ENCODE measurements at regions not wholly inside any gene's neighbourhood (a gene's known extent, or its start where the extent isn't known, plus 50 kb on each side); places are given as distances from the start of the nearest gene placed in this dataset.

GRCh38 chr3:72559385-72559784 is 288.9 kb downstream of the SHQ1 start:
- no peaks in the 10 kb centered on the region for H3K4me1 ChIP-seq (ENCODE audit: control insufficient read depth, insufficient read depth, low read length, poor library complexity, severe bottlenecking)
- no peaks in the 10 kb centered on the region for H3K27me3 ChIP-seq (replicated peaks; ENCODE audit: control insufficient read depth, insufficient read depth, low read length, poor library complexity, severe bottlenecking)
- no peaks in the 10 kb centered on the region for H3K36me3 ChIP-seq (ENCODE audit: control insufficient read depth, insufficient read depth, low read length)
- H3K4me3 ChIP-seq (ENCODE audit: insufficient read depth, low read depth, low read length, poor library complexity, severe bottlenecking): no peak overlapping the region
- DNase-seq: no peak
- no peak overlapping the region for H3K27ac ChIP-seq (ENCODE audit: insufficient read depth, low read length, poor library complexity, severe bottlenecking)
- no peaks in the 10 kb centered on the region for H3K9me3 ChIP-seq (ENCODE audit: control insufficient read depth, low read length)

- DNase-seq: no peak
- Histone ChIP-seq H3K27me3 (replicated peaks; ENCODE audit: control insufficient read depth, insufficient read depth, low read length, poor library complexity, severe bottlenecking) (no peaks in the 10 kb centered on the region), H3K27ac (ENCODE audit: insufficient read depth, low read length, poor library complexity, severe bottlenecking) (no peak overlapping the region), H3K36me3 (ENCODE audit: control insufficient read depth, insufficient read depth, low read length) (no peaks in the 10 kb centered on the region), H3K4me1 (ENCODE audit: control insufficient read depth, insufficient read depth, low read length, poor library complexity, severe bottlenecking) (no peaks in the 10 kb centered on the region), H3K9me3 (ENCODE audit: control insufficient read depth, low read length) (no peaks in the 10 kb centered on the region), H3K4me3 (ENCODE audit: insufficient read depth, low read depth, low read length, poor library complexity, severe bottlenecking) (no peak overlapping the region)
Measured at GRCh38 chr3:72558001-72558400, 290.2 kb downstream of the SHQ1 start.

- no peak for DNase-seq
- H3K36me3 ChIP-seq (ENCODE audit: control insufficient read depth, insufficient read depth, low read length): no peaks in the 10 kb centered on the region
- H3K4me3 ChIP-seq (ENCODE audit: insufficient read depth, low read depth, low read length, poor library complexity, severe bottlenecking): no peak overlapping the region
- H3K9me3 ChIP-seq (ENCODE audit: control insufficient read depth, low read length): no peaks in the 10 kb centered on the region
- no peak overlapping the region for H3K27ac ChIP-seq (ENCODE audit: insufficient read depth, low read length, poor library complexity, severe bottlenecking)
- no peaks in the 10 kb centered on the region for H3K27me3 ChIP-seq (replicated peaks; ENCODE audit: control insufficient read depth, insufficient read depth, low read length, poor library complexity, severe bottlenecking)
- no peaks in the 10 kb centered on the region for H3K4me1 ChIP-seq (ENCODE audit: control insufficient read depth, insufficient read depth, low read length, poor library complexity, severe bottlenecking)
Measured at GRCh38 chr3:72555714-72556113, 292.5 kb downstream of the SHQ1 start.

- no peak for DNase-seq
- H3K36me3 ChIP-seq (ENCODE audit: control insufficient read depth, insufficient read depth, low read length): no peaks in the 10 kb centered on the region
- no peaks in the 10 kb centered on the region for H3K4me1 ChIP-seq (ENCODE audit: control insufficient read depth, insufficient read depth, low read length, poor library complexity, severe bottlenecking)
- no peak overlapping the region for H3K4me3 ChIP-seq (ENCODE audit: insufficient read depth, low read depth, low read length, poor library complexity, severe bottlenecking)
- H3K27me3 ChIP-seq (replicated peaks; ENCODE audit: control insufficient read depth, insufficient read depth, low read length, poor library complexity, severe bottlenecking): no peaks in the 10 kb centered on the region
- H3K9me3 ChIP-seq (ENCODE audit: control insufficient read depth, low read length): no peaks in the 10 kb centered on the region
- H3K27ac ChIP-seq (ENCODE audit: insufficient read depth, low read length, poor library complexity, severe bottlenecking): no peak overlapping the region
Measured at GRCh38 chr3:72554689-72555088, 293.6 kb downstream of the SHQ1 start.

- H3K9me3 ChIP-seq (ENCODE audit: control insufficient read depth, low read length): no peaks in the 10 kb centered on the region
- H3K27me3 ChIP-seq (replicated peaks; ENCODE audit: control insufficient read depth, insufficient read depth, low read length, poor library complexity, severe bottlenecking): no peaks in the 10 kb centered on the region
- no peaks in the 10 kb centered on the region for H3K4me1 ChIP-seq (ENCODE audit: control insufficient read depth, insufficient read depth, low read length, poor library complexity, severe bottlenecking)
- no peak overlapping the region for H3K27ac ChIP-seq (ENCODE audit: insufficient read depth, low read length, poor library complexity, severe bottlenecking)
- no peak for DNase-seq
- no peak overlapping the region for H3K4me3 ChIP-seq (ENCODE audit: insufficient read depth, low read depth, low read length, poor library complexity, severe bottlenecking)
- H3K36me3 ChIP-seq (ENCODE audit: control insufficient read depth, insufficient read depth, low read length): no peaks in the 10 kb centered on the region
Measured at GRCh38 chr3:72553298-72553697, 294.9 kb downstream of the SHQ1 start.

- no peaks in the 10 kb centered on the region for H3K4me1 ChIP-seq (ENCODE audit: control insufficient read depth, insufficient read depth, low read length, poor library complexity, severe bottlenecking)
- H3K36me3 ChIP-seq (ENCODE audit: control insufficient read depth, insufficient read depth, low read length): no peaks in the 10 kb centered on the region
- H3K27me3 ChIP-seq (replicated peaks; ENCODE audit: control insufficient read depth, insufficient read depth, low read length, poor library complexity, severe bottlenecking): no peaks in the 10 kb centered on the region
- H3K27ac ChIP-seq (ENCODE audit: insufficient read depth, low read length, poor library complexity, severe bottlenecking): no peak overlapping the region
- no peak for DNase-seq
- no peak overlapping the region for H3K4me3 ChIP-seq (ENCODE audit: insufficient read depth, low read depth, low read length, poor library complexity, severe bottlenecking)
- no peaks in the 10 kb centered on the region for H3K9me3 ChIP-seq (ENCODE audit: control insufficient read depth, low read length)
Measured at GRCh38 chr3:72550582-72551262, 297.5 kb downstream of the SHQ1 start.

- H3K36me3 ChIP-seq (ENCODE audit: control insufficient read depth, insufficient read depth, low read length): no peaks in the 10 kb centered on the region
- H3K27ac ChIP-seq (ENCODE audit: insufficient read depth, low read length, poor library complexity, severe bottlenecking): no peak overlapping the region
- no peak for DNase-seq
- H3K27me3 ChIP-seq (replicated peaks; ENCODE audit: control insufficient read depth, insufficient read depth, low read length, poor library complexity, severe bottlenecking): no peaks in the 10 kb centered on the region
- H3K4me1 ChIP-seq (ENCODE audit: control insufficient read depth, insufficient read depth, low read length, poor library complexity, severe bottlenecking): no peaks in the 10 kb centered on the region
- peak overlapping the region; percentile 17 for H3K4me3 ChIP-seq (ENCODE audit: insufficient read depth, low read depth, low read length, poor library complexity, severe bottlenecking)
- no peaks in the 10 kb centered on the region for H3K9me3 ChIP-seq (ENCODE audit: control insufficient read depth, low read length)
Measured at GRCh38 chr3:72549761-72550581, 298.3 kb downstream of the SHQ1 start.

GRCh38 chr3:72548981-72549380 is 299.3 kb downstream of the SHQ1 start:
- no peak overlapping the region for H3K27ac ChIP-seq (ENCODE audit: insufficient read depth, low read length, poor library complexity, severe bottlenecking)
- H3K4me3 ChIP-seq (ENCODE audit: insufficient read depth, low read depth, low read length, poor library complexity, severe bottlenecking): no peak overlapping the region
- DNase-seq: no peak
- H3K4me1 ChIP-seq (ENCODE audit: control insufficient read depth, insufficient read depth, low read length, poor library complexity, severe bottlenecking): no peaks in the 10 kb centered on the region
- H3K36me3 ChIP-seq (ENCODE audit: control insufficient read depth, insufficient read depth, low read length): no peaks in the 10 kb centered on the region
- H3K27me3 ChIP-seq (replicated peaks; ENCODE audit: control insufficient read depth, insufficient read depth, low read length, poor library complexity, severe bottlenecking): no peaks in the 10 kb centered on the region
- no peaks in the 10 kb centered on the region for H3K9me3 ChIP-seq (ENCODE audit: control insufficient read depth, low read length)

- no peaks in the 10 kb centered on the region for H3K9me3 ChIP-seq (ENCODE audit: control insufficient read depth, low read length)
- H3K36me3 ChIP-seq (ENCODE audit: control insufficient read depth, insufficient read depth, low read length): no peaks in the 10 kb centered on the region
- no peak overlapping the region for H3K4me3 ChIP-seq (ENCODE audit: insufficient read depth, low read depth, low read length, poor library complexity, severe bottlenecking)
- DNase-seq: no peak
- no peak overlapping the region for H3K27ac ChIP-seq (ENCODE audit: insufficient read depth, low read length, poor library complexity, severe bottlenecking)
- H3K27me3 ChIP-seq (replicated peaks; ENCODE audit: control insufficient read depth, insufficient read depth, low read length, poor library complexity, severe bottlenecking): no peaks in the 10 kb centered on the region
- H3K4me1 ChIP-seq (ENCODE audit: control insufficient read depth, insufficient read depth, low read length, poor library complexity, severe bottlenecking): no peaks in the 10 kb centered on the region
Measured at GRCh38 chr3:72548461-72548860, 299.8 kb downstream of the SHQ1 start.

GRCh38 chr3:72547183-72547582 is 301.1 kb downstream of the SHQ1 start:
- Histone ChIP-seq H3K4me3 (ENCODE audit: insufficient read depth, low read depth, low read length, poor library complexity, severe bottlenecking) (no peak overlapping the region), H3K27ac (ENCODE audit: insufficient read depth, low read length, poor library complexity, severe bottlenecking) (no peak overlapping the region), H3K27me3 (replicated peaks; ENCODE audit: control insufficient read depth, insufficient read depth, low read length, poor library complexity, severe bottlenecking) (no peaks in the 10 kb centered on the region)

More at GRCh38 chr3:72547183-72547582, 301.1 kb downstream of the SHQ1 start:
- Histone ChIP-seq H3K4me1 (ENCODE audit: control insufficient read depth, insufficient read depth, low read length, poor library complexity, severe bottlenecking) (no peaks in the 10 kb centered on the region), H3K9me3 (ENCODE audit: control insufficient read depth, low read length) (no peaks in the 10 kb centered on the region), H3K36me3 (ENCODE audit: control insufficient read depth, insufficient read depth, low read length) (no peaks in the 10 kb centered on the region)
- no peak for DNase-seq
